HEK293 (cell line): ENCODE measurements at regions not wholly inside any gene's neighbourhood (a gene's known extent, or its start where the extent isn't known, plus 50 kb on each side); places are given as distances from the start of the nearest gene placed in this dataset.

Experiments used
- CTCF ChIA-PET: fragments of 350-600 bp; formaldehyde crosslinking; extraction: SDS; loops from one replicate; lab custom pipeline; 2021; ENCODE audit warnings: antibody characterized with exemption; lab: Yijun Ruan, JAX
- POLR2A ChIA-PET: fragments of 300-600 bp; formaldehyde crosslinking; extraction: SDS; loops from one replicate; lab custom pipeline; 2020; ENCODE audit warnings: antibody characterized with exemption, inconsistent platforms; lab: Yijun Ruan, JAX
- H3K27ac ChIP-seq: fragments of 200-500 bp; sonication (Bioruptor generic); 2 replicates; pipeline ENCODE4 v1.5.1; 2014; ENCODE audit warnings: low read depth, low read length, control low read depth, inconsistent platforms; ENCODE audit errors: extremely low read depth
- H3K36me3 ChIP-seq, 2 experiments: fragments of 200-500 bp in 1 of 2; sonication (Bioruptor generic) in 1 of 2; 1 replicate in 1 of 2; 2 replicates in 1 of 2; pipeline ENCODE4 v1.5.1; 2014 to 2017; ENCODE audit warnings: inconsistent platforms in 2 of 2, low read length in 2 of 2; ENCODE audit not compliant: control insufficient read depth in 2 of 2, insufficient read depth in 1 of 2
- H3K4me1 ChIP-seq: fragments of 200-500 bp; sonication (Bioruptor generic); 2 replicates; pipeline ENCODE4 v1.5.1; 2014; ENCODE audit warnings: mild to moderate bottlenecking, low read length, inconsistent platforms; ENCODE audit not compliant: control insufficient read depth, insufficient read depth
- H3K4me3 ChIP-seq: 2 replicates; pipeline ENCODE4 v1.5.1; 2011; ENCODE audit warnings: low read depth, mild to moderate bottlenecking, control low read depth, low read length, moderate library complexity
- H3K9me3 ChIP-seq: fragments of 200-500 bp; sonication (Bioruptor generic); 2 replicates; pipeline ENCODE4 v1.5.1; 2014; ENCODE audit warnings: low read depth, low read length, inconsistent platforms; ENCODE audit not compliant: control insufficient read depth, insufficient read depth
- ATF2 ChIP-seq: fragments of 450-650 bp; formaldehyde crosslinking; IDR thresholded peaks from 2 replicates; pipeline ENCODE4 v1.5.1; 2016; ENCODE audit warnings: missing biosample characterization, missing genetic modification characterization, low read depth
- INSM2 ChIP-seq: fragments of 450-650 bp; formaldehyde crosslinking; IDR thresholded peaks from 2 replicates; pipeline ENCODE4 v1.5.1; 2016; ENCODE audit warnings: missing biosample characterization, missing genetic modification characterization
- KLF1 ChIP-seq: fragments of 450-650 bp; formaldehyde crosslinking; IDR thresholded peaks from 2 replicates; pipeline ENCODE4 v1.5.1; 2016; ENCODE audit warnings: missing biosample characterization, missing genetic modification characterization
- KLF8 ChIP-seq: fragments of 450-650 bp; formaldehyde crosslinking; IDR thresholded peaks from 2 replicates; pipeline ENCODE4 v1.5.1; 2016; ENCODE audit warnings: missing biosample characterization, missing genetic modification characterization
- SCRT2 ChIP-seq: fragments of 450-650 bp; formaldehyde crosslinking; IDR thresholded peaks from 2 replicates; pipeline ENCODE4 v1.5.1; 2016; ENCODE audit warnings: missing biosample characterization, missing genetic modification characterization
- TRIM28 ChIP-seq: IDR thresholded peaks from 2 replicates; pipeline ENCODE4 v1.6.1; 2011; ENCODE audit warnings: low read length, control low read depth, borderline replicate concordance
- ZBTB11 ChIP-seq: fragments of 450-650 bp; formaldehyde crosslinking; conservative IDR thresholded peaks from 2 replicates; pipeline ENCODE4 v1.5.1; 2016; ENCODE audit warnings: low read depth, missing biosample characterization, missing genetic modification characterization
- ZBTB6 ChIP-seq: fragments of 450-650 bp; formaldehyde crosslinking; IDR thresholded peaks from 2 replicates; pipeline ENCODE4 v1.5.1; 2017; ENCODE audit warnings: missing biosample characterization, missing genetic modification characterization
- ZNF112 ChIP-seq: fragments of 450-650 bp; formaldehyde crosslinking; IDR thresholded peaks from 2 replicates; pipeline ENCODE4 v1.5.0; 2017; ENCODE audit warnings: missing biosample characterization, missing genetic modification characterization
- ZNF114 ChIP-seq: fragments of 450-650 bp; formaldehyde crosslinking; IDR thresholded peaks from 2 replicates; pipeline ENCODE4 v1.5.0; 2017; ENCODE audit warnings: missing biosample characterization, missing genetic modification characterization
- ZNF133 ChIP-seq: fragments of 450-650 bp; formaldehyde crosslinking; IDR thresholded peaks from 2 replicates; pipeline ENCODE4 v1.5.1; 2016; ENCODE audit warnings: missing biosample characterization, missing genetic modification characterization
- ZNF157 ChIP-seq: fragments of 450-650 bp; formaldehyde crosslinking; IDR thresholded peaks from 2 replicates; pipeline ENCODE4 v1.5.1; 2016; ENCODE audit warnings: missing biosample characterization, missing genetic modification characterization
- ZNF18 ChIP-seq: fragments of 450-650 bp; formaldehyde crosslinking; IDR thresholded peaks from 2 replicates; pipeline ENCODE4 v1.5.1; 2016; ENCODE audit warnings: missing biosample characterization, missing genetic modification characterization
- ZNF366 ChIP-seq: fragments of 450-650 bp; formaldehyde crosslinking; conservative IDR thresholded peaks from 2 replicates; pipeline ENCODE4 v1.5.1; 2016; ENCODE audit warnings: missing biosample characterization, missing genetic modification characterization
- ZNF416 ChIP-seq: fragments of 450-650 bp; formaldehyde crosslinking; IDR thresholded peaks from 2 replicates; pipeline ENCODE4 v1.5.1; 2016; ENCODE audit warnings: missing biosample characterization, missing genetic modification characterization
- ZNF571 ChIP-seq: fragments of 450-650 bp; formaldehyde crosslinking; IDR thresholded peaks from 2 replicates; pipeline ENCODE4 v1.5.0; 2017; ENCODE audit warnings: missing biosample characterization, missing genetic modification characterization
- ZNF600 ChIP-seq: fragments of 450-650 bp; formaldehyde crosslinking; IDR thresholded peaks from 2 replicates; pipeline ENCODE4 v1.5.1; 2016; ENCODE audit warnings: missing biosample characterization, missing genetic modification characterization
- ZNF629 ChIP-seq: fragments of 450-650 bp; formaldehyde crosslinking; IDR thresholded peaks from 2 replicates; pipeline ENCODE4 v1.5.1; 2017; ENCODE audit warnings: missing biosample characterization, missing genetic modification characterization

GRCh38 chr6:143600821-143601220 lies 76.9 kb upstream of the PHACTR2 start (continued):
- TF ChIP-seq ZBTB6 (tag by site-specific recombination) (no peak), SCRT2 (tag by site-specific recombination) (no peak)

- no peaks in the 10 kb centered on the region for H3K4me1 ChIP-seq
- POLR2A ChIA-PET: no interaction called here
- H3K36me3 ChIP-seq: no peaks in the 10 kb centered on the region
- H3K4me3 ChIP-seq: no peak overlapping the region
- no peak overlapping the region for H3K27ac ChIP-seq
- CTCF ChIA-PET: interaction anchor here (0.6 to 3.4 kb wide), 2 partner anchors 24 to 1124 kb away, joined by 3 to 25 read pairs; no protein-coding TSS in a partner anchor
- H3K9me3 ChIP-seq: no peaks in the 10 kb centered on the region
- no peak for TF ChIP-seq ZNF114 (tag by site-specific recombination)
- TF ChIP-seq KLF1: no peak
- TF ChIP-seq ZNF157 (tag by site-specific recombination): no peak
- no peak for TF ChIP-seq INSM2 (tag by site-specific recombination)
- TF ChIP-seq TRIM28: no peak
Measured at GRCh38 chr6:143598466-143599080, 79.2 kb upstream of the PHACTR2 start.

GRCh38 chr6:143596866-143597265 lies 80.9 kb upstream of the PHACTR2 start:
- CTCF ChIA-PET: no interaction called here
- H3K36me3 ChIP-seq: no peaks in the 10 kb centered on the region
- no peak for TF ChIP-seq KLF8 (tag by site-specific recombination)
- no peak for TF ChIP-seq ZNF112
- H3K4me1 ChIP-seq: no peaks in the 10 kb centered on the region
- H3K9me3 ChIP-seq: no peaks in the 10 kb centered on the region
- H3K4me3 ChIP-seq: no peak overlapping the region
- no peak overlapping the region for H3K27ac ChIP-seq
- POLR2A ChIA-PET: no interaction called here

GRCh38 chr6:143595251-143596036 lies 82.3 kb upstream of the PHACTR2 start:
- CTCF ChIA-PET: interaction anchor here (0.7 to 1.2 kb wide), 5 partner anchors 11 to 418 kb away, joined by 3 to 6 read pairs (median 3); no protein-coding TSS in a partner anchor
- Histone ChIP-seq H3K27ac (no peak overlapping the region), H3K36me3 (no peaks in the 10 kb centered on the region), H3K4me3 (no peak overlapping the region), H3K4me1 (no peaks in the 10 kb centered on the region)
- TF ChIP-seq ZNF133 (tag by site-specific recombination) (no peak), ZNF366 (tag by site-specific recombination) (no peak), ZNF416 (tag by site-specific recombination) (no peak), ATF2 (tag by site-specific recombination) (no peak), ZBTB11 (no peak), ZNF600 (tag by site-specific recombination) (no peak), ZNF571 (tag by site-specific recombination) (no peak), ZNF18 (tag by site-specific recombination) (no peak), ZNF629 (no peak)
- TF ChIP-seq, all 188 proteins: peak for 0
- POLR2A ChIA-PET: no interaction called here
- no peaks in the 10 kb centered on the region for H3K9me3 ChIP-seq
